ENCODE measurements at regions not wholly inside any gene's neighbourhood (a gene's known extent, or its start where the extent isn't known, plus 50 kb on each side); places are given as distances from the start of the nearest gene placed in this dataset.

GRCh38 chr13:63345835-63346234 is 1930.2 kb upstream of the PCDH20 start:
- Histone ChIP-seq H3K14ac (ENCODE audit: insufficient read depth, low read length) (no peak overlapping the region), H2BK15ac (ENCODE audit: low read depth, low read length) (no peak overlapping the region), H3K9me3 (ENCODE audit: control insufficient read depth, low read depth, low read length) (no peaks in the 10 kb centered on the region), H2BK120ac (ENCODE audit: low read depth, low read length, poor library complexity, severe bottlenecking) (no peak overlapping the region), H3K27me3 (ENCODE audit: insufficient read depth, low read length) (no peaks in the 10 kb centered on the region), H4K8ac (replicated peaks; ENCODE audit: insufficient read length, low read depth, low read length) (no peak overlapping the region), H2AFZ (ENCODE audit: low read length) (no peak overlapping the region), H3K79me1 (ENCODE audit: insufficient read depth, low read depth, low read length, poor library complexity, severe bottlenecking) (no peaks in the 10 kb centered on the region), H2BK5ac (ENCODE audit: insufficient read length, low read length) (no peak overlapping the region), H3K4me1 (ENCODE audit: insufficient read depth, low read length) (no peaks in the 10 kb centered on the region), H3K18ac (ENCODE audit: insufficient read length, low read depth, low read length) (no peak overlapping the region), H3K4ac (ENCODE audit: low read depth, low read length) (no peak overlapping the region), H3K27ac (ENCODE audit: insufficient read length, low read depth, low read length) (no peak overlapping the region), H3K79me2 (ENCODE audit: insufficient read depth, low read length) (no peaks in the 10 kb centered on the region), H3K9ac (ENCODE audit: extremely low read depth, insufficient read length, low read length) (no peak overlapping the region), H4K91ac (ENCODE audit: insufficient read length, low read depth, low read length) (no peak overlapping the region), H2AK5ac (ENCODE audit: insufficient read length, low read length) (no peak overlapping the region), H3T11ph (ENCODE audit: low read length) (no peak overlapping the region), H3K4me2 (ENCODE audit: insufficient read depth, insufficient read length, low read length) (no peak overlapping the region), H3K23ac (ENCODE audit: insufficient read length, low read depth, low read length) (no peak overlapping the region), H3K23me2 (ENCODE audit: insufficient read length, low read depth, low read length, poor library complexity, severe bottlenecking) (no peaks in the 10 kb centered on the region), H3K56ac (ENCODE audit: insufficient read length, low read depth, low read length) (no peak overlapping the region), H4K5ac (ENCODE audit: insufficient read length, low read depth, low read length) (no peak overlapping the region), H2BK20ac (ENCODE audit: low read depth, low read length, poor library complexity, severe bottlenecking) (no peak overlapping the region), H4K20me1 (ENCODE audit: control insufficient read depth, insufficient read depth, insufficient read length) (no peaks in the 10 kb centered on the region), H2BK12ac (ENCODE audit: insufficient read length, low read depth, low read length) (no peak overlapping the region)
- no peaks in the 10 kb centered on the region for H3K9me3 Mint-ChIP-seq
- H3K27ac Mint-ChIP-seq = no peak overlapping the region; a peak in 1 of 7 replicates
- H3K36me3 Mint-ChIP-seq (ENCODE audit: insufficient read depth in 1 of 3, low read depth in 3 of 3) = no peaks in the 10 kb centered on the region
- no peak for TF ChIP-seq CTCF (conservative IDR thresholded peaks at IDR 0.05)
- H3K4me3 Mint-ChIP-seq = no peak overlapping the region
- DNase-seq = no peak
- H3K4me1 Mint-ChIP-seq = no peaks in the 10 kb centered on the region
- H3K27me3 Mint-ChIP-seq (ENCODE audit: low read depth) = no peaks in the 10 kb centered on the region
